Epithelial cell of esophagus (primary cell): ENCODE measurements at regions not wholly inside any gene's neighbourhood (a gene's known extent, or its start where the extent isn't known, plus 50 kb on each side); places are given as distances from the start of the nearest gene placed in this dataset.

Source experiments
- DNase-seq: peaks from one replicate; pipeline ENCODE4 v3.0.0; 2010; ENCODE audit warnings: low read depth
- H3K4me3 ChIP-seq: 2 replicates; pipeline ENCODE4 v1.5.1; 2011; ENCODE audit warnings: mild to moderate bottlenecking, low read length, control low read depth
- CTCF ChIP-seq: IDR thresholded peaks from 2 replicates; pipeline ENCODE4 v1.5.1; 2011; ENCODE audit warnings: low read depth, mild to moderate bottlenecking, low read length, control low read depth, inconsistent platforms; ENCODE audit not compliant: insufficient read depth; ENCODE audit errors: missing control alignments

DNA sequence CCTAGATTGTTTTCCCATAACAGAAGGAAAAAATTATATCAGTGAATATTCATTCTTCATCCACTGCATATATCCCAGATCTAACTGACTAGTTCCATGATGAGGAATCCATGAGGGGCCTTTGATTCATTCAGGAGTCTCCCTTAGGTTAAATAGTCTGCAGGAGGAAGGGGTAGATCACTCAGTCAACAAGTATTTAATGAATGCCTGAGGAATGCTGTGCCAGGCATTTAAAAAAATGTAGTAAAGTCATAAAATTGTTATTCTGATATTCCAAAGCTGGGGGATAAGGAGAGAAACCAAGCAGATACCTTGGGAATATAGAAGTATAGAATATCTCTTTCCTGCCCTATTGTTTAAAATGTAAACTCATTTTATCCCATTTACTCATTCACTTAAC, 216.2 kb upstream of the CAND1 start:
- TF ChIP-seq CTCF = no peak
- H3K4me3 ChIP-seq = no peak overlapping the region
- DNase-seq = no peak

- DNase-seq = peak; percentile 21
- no peak overlapping the region for H3K4me3 ChIP-seq
- TF ChIP-seq CTCF = no peak
These were observed 212.8 kb upstream of the CAND1 start for GRCh38 chr12:67056329-67056728.

DNA sequence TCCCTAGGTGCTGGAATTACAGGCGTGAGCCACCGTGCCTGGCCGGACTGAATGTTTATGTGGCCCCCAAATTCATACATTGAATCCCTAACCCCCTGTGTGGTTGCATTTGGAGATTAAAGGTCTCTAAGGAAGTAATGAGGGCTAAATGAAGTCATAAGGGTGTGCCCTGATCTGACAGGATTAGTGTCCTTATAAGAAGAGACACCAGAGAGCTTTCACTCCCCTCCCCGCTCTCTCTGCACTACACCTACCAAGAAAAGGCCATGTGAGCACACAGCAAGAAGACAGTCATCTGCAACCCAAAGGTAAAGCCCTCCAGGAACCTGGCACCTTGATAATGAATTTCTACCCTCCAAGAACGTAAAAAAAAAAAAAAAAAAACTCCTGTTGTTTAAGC, 212.1 kb upstream of the CAND1 start:
- TF ChIP-seq CTCF = no peak
- DNase-seq = no peak
- no peak overlapping the region for H3K4me3 ChIP-seq

GRCh38 chr12:67062193-67062592, 207.0 kb upstream of the CAND1 start:
- H3K4me3 ChIP-seq = no peak overlapping the region
- no peak for DNase-seq
- TF ChIP-seq CTCF = no peak

- H3K4me3 ChIP-seq = peak overlapping the region; percentile 59
- peak; percentile 68 for DNase-seq
- peak; percentile 12 for TF ChIP-seq CTCF
These were observed 201.5 kb upstream of the CAND1 start for GRCh38 chr12:67067453-67068203.

- peak; percentile 5 for TF ChIP-seq CTCF
- peak overlapping the region; percentile 59 for H3K4me3 ChIP-seq
- peak; percentile 23 for DNase-seq
These were observed 200.9 kb upstream of the CAND1 start for GRCh38 chr12:67068204-67068731.
